ENCODE measurements at regions not wholly inside any gene's neighbourhood (a gene's known extent, or its start where the extent isn't known, plus 50 kb on each side); places are given as distances from the start of the nearest gene placed in this dataset.

DNA sequence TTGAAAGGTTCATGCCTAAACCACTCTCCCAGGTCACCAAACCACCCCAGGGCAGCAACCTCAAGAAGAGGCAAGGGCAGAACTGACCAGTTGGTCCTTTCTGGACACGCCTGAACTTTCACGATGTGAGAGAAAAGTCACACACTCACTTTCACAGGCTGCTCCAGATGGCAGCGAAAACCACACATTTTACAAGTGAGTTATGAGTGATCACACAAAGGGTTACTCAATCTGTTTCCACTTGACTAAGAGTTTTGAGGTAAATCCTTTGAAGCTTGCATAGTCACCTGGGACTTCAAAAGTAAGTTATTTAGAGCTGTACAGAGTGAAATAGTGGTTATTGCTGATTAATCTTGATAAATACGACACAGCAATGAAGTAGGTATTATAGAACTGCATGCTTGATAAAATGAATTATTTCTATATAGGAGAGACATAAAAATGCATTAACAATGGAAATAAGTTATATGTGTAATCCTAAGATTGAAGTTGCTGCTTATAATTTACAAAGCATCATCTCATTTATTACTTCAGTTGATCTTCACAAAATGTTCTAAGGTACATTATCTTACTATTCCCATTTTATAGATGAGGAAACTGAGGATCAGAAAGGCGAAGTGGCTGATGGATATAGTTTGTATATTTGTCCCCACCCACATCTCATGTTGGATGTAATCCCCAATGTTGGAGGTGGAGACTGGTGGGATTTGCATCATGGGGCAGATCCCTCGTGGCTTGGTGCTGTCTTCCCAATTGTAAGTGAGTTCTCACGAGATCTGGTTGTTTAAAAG lies 103.0 kb upstream of the KLF3 start:
- H3K27ac ChIP-seq (ENCODE audit: low read depth, low read length): no peak overlapping the region
- peak in 3 of 5 donors; percentile 6 to 18 (median 15) for DNase-seq
- Mint-ChIP-seq H3K27ac (peak overlapping the region in 2 of 7 donors; percentile 3 to 30), H3K27me3 (no peaks in the 10 kb centered on the region), H3K36me3 (no peaks in the 10 kb centered on the region), H3K4me1 (peaks cover 14 to 21% (median 18%) of the 10 kb centered on the region in 4 donors), H3K4me3 (peak overlapping the region in 1 of 8 donors; percentile 11), H3K9me3 (peaks cover 0 to 4% (median under 1%) of the 10 kb centered on the region in 8 donors)
- POLR2A ChIA-PET (ENCODE audit: partially characterized antibody): interaction anchor here (1.0 to 1.6 kb wide), 2 partner anchors 92 to 106 kb away, joined by 3 read pairs; no protein-coding TSS in a partner anchor
- no peaks in the 10 kb centered on the region for H3K36me3 ChIP-seq (ENCODE audit: insufficient read depth, low read length)
- no peaks in the 10 kb centered on the region for H3K27me3 ChIP-seq (ENCODE audit: insufficient read depth, low read length)
- no peak overlapping the region for H3K4me3 ChIP-seq (ENCODE audit: low read length in 2 of 2)
- intact Hi-C loops (cut with micrococcal nuclease): no loop called here
- CTCF ChIA-PET (ENCODE audit: partially characterized antibody): no interaction called here
- no peaks in the 10 kb centered on the region for H3K9me3 ChIP-seq (ENCODE audit: control insufficient read depth in 1 of 2, low read length in 2 of 2)
- peaks cover 10% of the 10 kb centered on the region for H3K4me1 ChIP-seq (ENCODE audit: insufficient read depth, low read length)

DNA sequence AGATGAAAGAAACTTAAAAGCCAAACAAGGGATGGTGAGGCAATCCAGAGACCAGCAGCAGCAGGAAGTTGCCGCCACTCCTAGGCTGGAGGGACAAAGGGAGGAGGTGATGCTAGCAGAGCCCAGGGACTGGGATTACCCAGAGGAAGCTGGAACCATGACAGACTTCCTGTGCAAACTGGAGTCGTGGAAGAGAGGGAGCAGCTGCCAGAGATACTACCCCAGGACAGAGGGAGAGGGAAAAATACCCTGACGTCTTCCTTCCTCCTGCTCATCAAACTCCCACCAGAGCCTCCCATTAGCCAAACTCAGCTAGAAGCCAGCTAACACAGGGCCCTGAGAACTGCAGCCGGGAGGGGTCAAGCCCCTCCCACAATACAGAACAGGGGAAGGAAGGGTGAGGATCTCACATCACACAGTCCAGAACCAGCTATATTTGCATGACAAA lies 101.2 kb upstream of the KLF3 start:
- H3K36me3 ChIP-seq (ENCODE audit: insufficient read depth, low read length): no peaks in the 10 kb centered on the region
- no peaks in the 10 kb centered on the region for H3K9me3 Mint-ChIP-seq
- POLR2A ChIA-PET (ENCODE audit: partially characterized antibody): interaction anchor here (1.1 kb wide), 1 partner anchor 34 kb away, joined by 3 read pairs; no protein-coding TSS in a partner anchor

DNA sequence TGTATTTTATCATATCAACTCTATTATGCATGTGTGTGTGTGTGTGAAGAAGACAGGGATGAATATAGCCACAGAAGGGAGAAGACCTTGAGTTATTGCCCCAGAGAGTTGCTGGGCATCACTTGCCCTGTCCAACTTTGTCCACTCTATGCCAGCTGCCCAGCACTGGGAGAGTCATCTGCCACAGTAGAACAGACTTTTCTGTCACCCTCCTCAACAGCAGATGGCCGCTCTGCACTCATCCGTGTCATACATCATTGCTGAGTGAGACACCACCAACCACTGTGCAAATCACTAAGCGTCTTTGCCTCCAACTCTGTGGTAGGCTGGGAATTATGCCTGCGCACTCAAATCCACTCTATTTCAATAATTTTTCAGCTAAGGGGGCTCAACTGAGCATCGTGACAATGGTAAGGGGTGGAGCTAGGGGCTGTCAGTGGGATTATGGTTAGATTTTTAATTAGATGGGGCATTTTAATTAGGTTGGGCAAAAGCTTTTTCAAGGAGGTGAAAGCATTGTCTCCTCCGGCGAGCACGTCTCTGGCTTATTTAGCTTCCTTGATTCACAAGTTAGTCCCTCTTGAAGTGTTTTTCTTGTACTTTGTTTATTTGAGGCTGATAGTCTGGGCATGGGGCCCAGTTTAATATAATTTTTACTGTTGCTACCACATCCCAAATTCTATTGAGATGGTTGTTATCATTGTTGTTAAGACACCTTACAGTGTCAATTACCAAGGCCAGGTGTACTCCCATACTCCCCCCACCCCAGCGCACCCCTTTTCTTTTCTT lies 100.1 kb upstream of the KLF3 start:
- Mint-ChIP-seq H3K27me3 (no peaks in the 10 kb centered on the region), H3K36me3 (no peaks in the 10 kb centered on the region), H3K27ac (no peak overlapping the region), H3K4me1 (peaks cover 14 to 21% (median 18%) of the 10 kb centered on the region in 4 donors), H3K9me3 (no peaks in the 10 kb centered on the region), H3K4me3 (no peak overlapping the region)
- H3K27ac ChIP-seq (ENCODE audit: low read depth, low read length): no peak overlapping the region
- DNase-seq: no peak
- no peaks in the 10 kb centered on the region for H3K27me3 ChIP-seq (ENCODE audit: insufficient read depth, low read length)
- POLR2A ChIA-PET (ENCODE audit: partially characterized antibody): no interaction called here
- intact Hi-C loops (cut with micrococcal nuclease): no loop called here
- H3K36me3 ChIP-seq (ENCODE audit: insufficient read depth, low read length): no peaks in the 10 kb centered on the region
- CTCF ChIA-PET (ENCODE audit: partially characterized antibody): no interaction called here
- no peak overlapping the region for H3K4me3 ChIP-seq (ENCODE audit: low read length in 2 of 2)
- H3K9me3 ChIP-seq (ENCODE audit: control insufficient read depth in 1 of 2, low read length in 2 of 2): no peaks in the 10 kb centered on the region
- peaks cover 10% of the 10 kb centered on the region for H3K4me1 ChIP-seq (ENCODE audit: insufficient read depth, low read length)

More for the DNA sequence above, 101.2 kb upstream of the KLF3 start:
- CTCF ChIA-PET (ENCODE audit: partially characterized antibody): no interaction called here
- Mint-ChIP-seq H3K4me3 (no peak overlapping the region), H3K36me3 (no peaks in the 10 kb centered on the region), H3K27ac (no peak overlapping the region), H3K27me3 (no peaks in the 10 kb centered on the region), H3K4me1 (peaks cover 14 to 21% (median 18%) of the 10 kb centered on the region in 4 donors)
- intact Hi-C loops (cut with micrococcal nuclease): no loop called here
- no peaks in the 10 kb centered on the region for H3K27me3 ChIP-seq (ENCODE audit: insufficient read depth, low read length)
- no peak overlapping the region for H3K4me3 ChIP-seq (ENCODE audit: low read length in 2 of 2)
- H3K27ac ChIP-seq (ENCODE audit: low read depth, low read length): no peak overlapping the region
- no peaks in the 10 kb centered on the region for H3K9me3 ChIP-seq (ENCODE audit: control insufficient read depth in 1 of 2, low read length in 2 of 2)
- peaks cover 10% of the 10 kb centered on the region for H3K4me1 ChIP-seq (ENCODE audit: insufficient read depth, low read length)
- DNase-seq: no peak

DNA sequence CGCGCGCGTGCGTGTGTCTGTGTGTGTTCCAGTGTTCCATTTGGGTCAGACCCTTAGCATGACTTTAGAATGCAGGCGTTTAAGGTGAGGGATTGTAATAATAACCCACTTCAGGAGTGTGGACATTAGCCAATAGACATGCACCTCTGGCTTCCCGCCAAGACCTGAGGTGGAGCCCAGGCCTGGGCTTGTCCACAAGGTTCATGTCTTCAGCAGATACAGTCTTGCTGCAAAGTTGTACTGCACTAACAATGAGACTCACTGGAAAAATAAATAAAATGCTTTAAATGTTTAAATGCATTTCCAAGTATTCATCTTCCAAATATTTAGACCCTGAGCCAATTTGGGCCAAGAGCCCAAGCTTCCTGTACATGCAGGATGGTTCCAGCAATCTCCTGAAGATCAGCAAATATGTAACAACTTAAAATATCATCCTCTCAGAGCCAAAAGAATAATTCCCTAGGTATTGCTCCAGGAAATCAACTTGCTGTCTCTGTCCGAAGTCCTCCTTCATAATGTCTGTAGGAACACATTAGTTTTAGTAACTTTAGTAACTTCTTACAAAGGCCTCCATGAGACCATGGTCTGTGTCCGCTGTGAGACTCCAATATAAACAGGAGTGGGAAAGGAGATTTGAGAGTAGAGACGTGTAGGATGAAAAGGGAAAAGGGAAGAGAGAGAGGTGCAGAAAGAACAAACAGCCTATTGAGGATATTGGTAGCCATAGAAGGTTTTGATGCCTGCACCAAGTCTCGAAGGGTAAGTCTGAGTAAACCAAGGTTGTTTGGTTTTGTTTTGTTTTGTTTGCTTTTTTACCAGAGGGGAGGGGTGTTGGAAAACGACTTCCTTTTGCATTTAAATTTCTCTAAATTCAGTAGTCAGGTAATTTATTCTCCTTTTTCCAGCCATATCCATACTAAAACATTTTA lies 98.5 kb upstream of the KLF3 start:
- H3K27ac Mint-ChIP-seq: no peak overlapping the region
- peaks cover 10% of the 10 kb centered on the region for H3K4me1 ChIP-seq (ENCODE audit: insufficient read depth, low read length)

DNA sequence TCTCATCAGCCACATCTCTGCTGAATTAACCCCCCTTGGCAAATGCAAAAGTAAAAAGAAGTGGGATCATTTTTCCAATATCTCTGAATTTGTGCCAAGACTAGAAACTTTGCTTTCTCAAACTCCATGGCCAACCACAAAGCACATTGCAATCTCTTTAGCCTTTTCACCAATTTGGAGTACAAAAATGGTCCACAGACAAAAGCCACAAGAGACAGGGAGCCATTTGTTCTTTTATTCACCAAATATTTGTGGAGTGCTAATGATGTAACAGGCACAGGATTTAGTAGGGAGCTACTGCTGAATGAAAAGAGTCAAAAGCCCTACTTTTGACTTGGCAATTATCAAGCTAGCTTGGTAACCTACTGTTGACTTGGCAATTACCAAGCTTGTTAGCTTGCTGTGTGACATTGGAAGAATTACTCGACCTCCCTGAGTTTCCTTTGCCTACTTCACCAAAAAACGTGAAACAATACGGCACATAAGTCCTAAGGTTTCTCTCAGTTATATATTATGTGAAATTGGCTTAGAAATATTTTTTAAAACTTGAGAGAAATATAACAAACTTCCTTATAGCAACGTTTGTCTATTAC lies 97.1 kb upstream of the KLF3 start:
- H3K4me3 Mint-ChIP-seq: no peak overlapping the region
- DNase-seq: no peak
- H3K27ac ChIP-seq (ENCODE audit: low read depth, low read length): no peak overlapping the region
- intact Hi-C loops (cut with micrococcal nuclease): no loop called here
- no peak overlapping the region for H3K4me3 ChIP-seq (ENCODE audit: low read length in 2 of 2)
- peaks cover 0 to 2% of the 10 kb centered on the region in 2 donors for H3K27me3 Mint-ChIP-seq
- peaks cover 0 to 7% (median 4%) of the 10 kb centered on the region in 4 donors for H3K4me1 Mint-ChIP-seq
- peaks cover 0 to 5% (median 0%) of the 10 kb centered on the region in 8 donors for H3K9me3 Mint-ChIP-seq
- H3K36me3 Mint-ChIP-seq: no peaks in the 10 kb centered on the region
- H3K27me3 ChIP-seq (ENCODE audit: insufficient read depth, low read length): no peaks in the 10 kb centered on the region
- H3K4me1 ChIP-seq (ENCODE audit: insufficient read depth, low read length): no peaks in the 10 kb centered on the region
- ChIA-PET CTCF (ENCODE audit: partially characterized antibody) (no interaction called here), POLR2A (ENCODE audit: partially characterized antibody) (no interaction called here)
- H3K36me3 ChIP-seq (ENCODE audit: insufficient read depth, low read length): no peaks in the 10 kb centered on the region
- peak overlapping the region in 1 of 7 donors; percentile 40 for H3K27ac Mint-ChIP-seq
- H3K9me3 ChIP-seq (ENCODE audit: control insufficient read depth in 1 of 2, low read length in 2 of 2): no peaks in the 10 kb centered on the region

More for the DNA sequence above, 98.5 kb upstream of the KLF3 start:
- Mint-ChIP-seq H3K4me3 (no peak overlapping the region), H3K27me3 (peaks cover 0 to 2% of the 10 kb centered on the region in 2 donors), H3K4me1 (peaks cover 12 to 20% (median 15%) of the 10 kb centered on the region in 4 donors), H3K36me3 (no peaks in the 10 kb centered on the region), H3K9me3 (peaks cover 0 to 5% (median 0%) of the 10 kb centered on the region in 8 donors)
- intact Hi-C loops (cut with micrococcal nuclease): no loop called here
- H3K27ac ChIP-seq (ENCODE audit: low read depth, low read length): no peak overlapping the region
- H3K27me3 ChIP-seq (ENCODE audit: insufficient read depth, low read length): no peaks in the 10 kb centered on the region
- no peaks in the 10 kb centered on the region for H3K36me3 ChIP-seq (ENCODE audit: insufficient read depth, low read length)
- CTCF ChIA-PET (ENCODE audit: partially characterized antibody): no interaction called here
- H3K4me3 ChIP-seq (ENCODE audit: low read length in 2 of 2): no peak overlapping the region
- no peak for DNase-seq
- H3K9me3 ChIP-seq (ENCODE audit: control insufficient read depth in 1 of 2, low read length in 2 of 2): no peaks in the 10 kb centered on the region
- POLR2A ChIA-PET (ENCODE audit: partially characterized antibody): no interaction called here

GRCh38 chr4:38567457-38567856 lies 96.5 kb upstream of the KLF3 start:
- H3K36me3 Mint-ChIP-seq: no peaks in the 10 kb centered on the region
- no peaks in the 10 kb centered on the region for H3K4me1 ChIP-seq (ENCODE audit: insufficient read depth, low read length)
- DNase-seq: no peak
- intact Hi-C loops (cut with micrococcal nuclease): no loop called here
- H3K9me3 Mint-ChIP-seq: peaks cover 0 to 5% (median 0%) of the 10 kb centered on the region in 8 donors
- H3K27me3 Mint-ChIP-seq: peaks cover 0 to 2% of the 10 kb centered on the region in 2 donors
- H3K4me3 Mint-ChIP-seq: no peak overlapping the region
- H3K27me3 ChIP-seq (ENCODE audit: insufficient read depth, low read length): no peaks in the 10 kb centered on the region
- no peaks in the 10 kb centered on the region for H3K36me3 ChIP-seq (ENCODE audit: insufficient read depth, low read length)
- H3K27ac ChIP-seq (ENCODE audit: low read depth, low read length): no peak overlapping the region
- H3K9me3 ChIP-seq (ENCODE audit: control insufficient read depth in 1 of 2, low read length in 2 of 2): no peaks in the 10 kb centered on the region
- no peak overlapping the region for H3K4me3 ChIP-seq (ENCODE audit: low read length in 2 of 2)
- H3K4me1 Mint-ChIP-seq: peaks cover 0 to 2% (median 2%) of the 10 kb centered on the region in 4 donors
- peak overlapping the region in 1 of 7 donors; percentile 49 for H3K27ac Mint-ChIP-seq
- ChIA-PET POLR2A (ENCODE audit: partially characterized antibody) (no interaction called here), CTCF (ENCODE audit: partially characterized antibody) (no interaction called here)

Data from CD4-positive, alpha-beta memory T cell (primary cell).